H1 (cell line): ENCODE measurements at regions not wholly inside any gene's neighbourhood (a gene's known extent, or its start where the extent isn't known, plus 50 kb on each side); places are given as distances from the start of the nearest gene placed in this dataset.

Experiments used
- CTCF ChIA-PET: fragments of 300-600 bp; sonication (Branson Sonifier 250); formaldehyde crosslinking; loops from one replicate; lab custom pipeline; 2021; ENCODE audit not compliant: partially characterized antibody; lab: Charles Lee
- POLR2A ChIA-PET: fragments of 300-600 bp; sonication (Branson Sonifier 250); formaldehyde crosslinking; loops from one replicate; lab custom pipeline; 2021; ENCODE audit warnings: inconsistent platforms; ENCODE audit not compliant: partially characterized antibody; lab: Charles Lee
- DNase-seq, 2 experiments: peaks; one replicate each; pipeline versions ENCODE4 v3.0.0 to v3.0.0-alpha.2; 2010 to 2022; ENCODE audit warnings: low spot score in 2 of 2, low read depth in 1 of 2, mixed read lengths in 1 of 2
- FAIRE-seq: peaks from 2 replicates; lab custom pipeline; 2011; peaks lifted over from hg19 to GRCh38; lab: Jason Lieb, UNC
- H2AFZ ChIP-seq: 2 replicates; pipeline ENCODE4 v1.8.1; 2012; ENCODE audit warnings: low read length, inconsistent platforms
- H2AK5ac ChIP-seq: 2 replicates; pipeline ENCODE4 v1.6.1; 2013; ENCODE audit warnings: low read depth, low read length
- H2BK120ac ChIP-seq: replicated peaks from 2 replicates; pipeline ENCODE3; 2013; ENCODE audit warnings: low read depth, low read length, inconsistent platforms
- H2BK12ac ChIP-seq: 2 replicates; pipeline ENCODE4 v1.6.1; 2013; ENCODE audit warnings: low read depth, low read length
- H2BK15ac ChIP-seq: 2 replicates; pipeline ENCODE4 v1.6.1; 2013; ENCODE audit warnings: low read length
- H2BK20ac ChIP-seq: 2 replicates; pipeline ENCODE4 v1.6.1; 2013; ENCODE audit warnings: low read length
- H2BK5ac ChIP-seq: 2 replicates; pipeline ENCODE4 v1.6.1; 2013; ENCODE audit warnings: low read depth, low read length
- H3K14ac ChIP-seq: 2 replicates; pipeline ENCODE4 v1.6.1; 2013; ENCODE audit warnings: inconsistent platforms; ENCODE audit not compliant: insufficient read length
- H3K18ac ChIP-seq: 2 replicates; pipeline ENCODE4 v1.6.1; 2013; ENCODE audit warnings: low read length; ENCODE audit errors: extremely low read depth
- H3K23ac ChIP-seq: 2 replicates; pipeline ENCODE4 v1.6.1; 2013; ENCODE audit warnings: inconsistent platforms; ENCODE audit not compliant: insufficient read length
- H3K23me2 ChIP-seq: 2 replicates; pipeline ENCODE4 v1.6.1; 2013; ENCODE audit warnings: low read depth, low read length
- H3K27ac ChIP-seq: 2 replicates; pipeline ENCODE4 v1.6.1; 2011; ENCODE audit warnings: low read depth, low read length, inconsistent platforms
- H3K27me3 ChIP-seq, 4 experiments: replicated peaks in 1 of 4; 1 replicate in 1 of 4; 2 replicates in 3 of 4; pipeline versions ENCODE4 v1.6.1 to v1.8.1; 2011 to 2013; ENCODE audit warnings: low read length in 3 of 4, mild to moderate bottlenecking in 3 of 4, inconsistent platforms in 2 of 4, mixed read lengths in 2 of 4, moderate library complexity in 1 of 4; ENCODE audit not compliant: control insufficient read depth in 3 of 4, insufficient read depth in 3 of 4; ENCODE audit errors: extremely low read depth in 1 of 4
- H3K36me3 ChIP-seq, 4 experiments: 2 replicates each; pipeline versions ENCODE4 v1.6.1 to v1.8.1; 2011 to 2013; ENCODE audit warnings: mild to moderate bottlenecking in 4 of 4, low read length in 3 of 4, moderate library complexity in 2 of 4, control low read depth in 1 of 4, inconsistent platforms in 1 of 4; ENCODE audit not compliant: insufficient read depth in 4 of 4, control insufficient read depth in 2 of 4
- H3K4ac ChIP-seq: replicated peaks from 2 replicates; pipeline ENCODE3; 2013; ENCODE audit warnings: low read length, low read depth, mixed read lengths, inconsistent platforms; ENCODE audit not compliant: insufficient read length
- H3K4me1 ChIP-seq, 4 experiments: replicated peaks in 1 of 4; 1 replicate in 1 of 4; 2 replicates in 3 of 4; pipeline versions ENCODE4 v1.6.1 to v1.8.1; 2011 to 2013; ENCODE audit warnings: low read length in 3 of 4, inconsistent platforms in 2 of 4, mixed read lengths in 1 of 4; ENCODE audit not compliant: insufficient read depth in 4 of 4, control insufficient read depth in 3 of 4
- H3K4me2 ChIP-seq, 2 experiments: 2 replicates each; pipeline versions ENCODE4 v1.6.1 to v1.8.1; 2011 to 2013; ENCODE audit warnings: low read depth in 2 of 2, low read length in 2 of 2, control low read depth in 1 of 2, inconsistent platforms in 1 of 2, mild to moderate bottlenecking in 1 of 2; ENCODE audit not compliant: insufficient read depth in 1 of 2
- H3K4me3 ChIP-seq, 4 experiments: fragments of 200-600, 300-600 bp in 1 of 4; sonication (generic), shearing (Covaris generic), sonication (Bioruptor Twin) in 1 of 4; 2 replicates each; pipeline versions ENCODE4 v1.5.1 to v1.8.1; 2011 to 2016; ENCODE audit warnings: low read length in 4 of 4, low read depth in 3 of 4, control low read depth in 2 of 4, inconsistent platforms in 2 of 4, mild to moderate bottlenecking in 2 of 4, mixed read lengths in 1 of 4, moderate library complexity in 1 of 4; ENCODE audit not compliant: insufficient read depth in 2 of 4; ENCODE audit errors: extremely low read depth in 1 of 4
- H3K56ac ChIP-seq: replicated peaks from 2 replicates; pipeline ENCODE3; 2013; ENCODE audit warnings: low read depth, mild to moderate bottlenecking, mixed read lengths, low read length, inconsistent platforms; ENCODE audit not compliant: insufficient read length
- H3K79me1 ChIP-seq: 2 replicates; pipeline ENCODE4 v1.6.1; 2013; ENCODE audit warnings: low read depth, low read length, control low read depth
- H3K79me2 ChIP-seq, 2 experiments: 2 replicates each; pipeline versions ENCODE4 v1.6.1 to v1.8.1; 2012 to 2013; ENCODE audit warnings: low read length in 2 of 2, mild to moderate bottlenecking in 2 of 2, inconsistent platforms in 1 of 2; ENCODE audit not compliant: insufficient read depth in 2 of 2, control insufficient read depth in 1 of 2
- H3K9ac ChIP-seq, 4 experiments: replicated peaks in 1 of 4; 1 replicate in 1 of 4; 2 replicates in 3 of 4; pipeline versions ENCODE4 v1.6.1 to v1.8.1; 2011 to 2013; ENCODE audit warnings: low read depth in 3 of 4, low read length in 3 of 4, control low read depth in 2 of 4, mild to moderate bottlenecking in 2 of 4, moderate library complexity in 2 of 4, inconsistent platforms in 1 of 4; ENCODE audit errors: extremely low read depth in 1 of 4
- H3K9me3 ChIP-seq, 2 experiments: 2 replicates each; pipeline versions ENCODE4 v1.6.1 to v1.8.1; 2012 to 2013; ENCODE audit warnings: mild to moderate bottlenecking in 2 of 2, moderate library complexity in 2 of 2, control low read depth in 1 of 2, inconsistent platforms in 1 of 2, low read depth in 1 of 2, low read length in 1 of 2, mixed read lengths in 1 of 2; ENCODE audit not compliant: insufficient read depth in 2 of 2
- H4K20me1 ChIP-seq, 2 experiments: replicated peaks in 1 of 2; 2 replicates each; pipeline versions ENCODE3 to v1.8.1; 2011 to 2013; ENCODE audit warnings: inconsistent platforms in 2 of 2, low read length in 2 of 2, mild to moderate bottlenecking in 1 of 2; ENCODE audit not compliant: insufficient read depth in 2 of 2, control insufficient read depth in 1 of 2
- H4K5ac ChIP-seq: 2 replicates; pipeline ENCODE4 v1.6.1; 2013; ENCODE audit warnings: low read length, low read depth, mixed read lengths, inconsistent platforms; ENCODE audit not compliant: insufficient read length
- H4K8ac ChIP-seq: 2 replicates; pipeline ENCODE4 v1.8.0; 2013; ENCODE audit warnings: mild to moderate bottlenecking, moderate library complexity, low read length, inconsistent platforms; ENCODE audit not compliant: insufficient read depth; ENCODE audit errors: extremely low read depth
- H4K91ac ChIP-seq: replicated peaks from 2 replicates; pipeline ENCODE3; 2013; ENCODE audit warnings: low read length, mixed read lengths, inconsistent platforms; ENCODE audit not compliant: insufficient read length
- ATF2 ChIP-seq: IDR thresholded peaks from 2 replicates; pipeline ENCODE4 v1.6.1; 2012; ENCODE audit warnings: low read length, inconsistent platforms
- CBX5 ChIP-seq: fragments of 300-800, 300-1000 bp; sonication (generic); IDR thresholded peaks from 2 replicates; pipeline ENCODE4 v1.7.1; 2016; ENCODE audit warnings: antibody characterized with exemption, low read length, low read depth
- CHD2 ChIP-seq: IDR thresholded peaks from 2 replicates; pipeline ENCODE4 v1.6.1; 2012; ENCODE audit warnings: low read length, improper control_type of control experiment
- EGR1 ChIP-seq: IDR thresholded peaks from 2 replicates; pipeline ENCODE4 v1.6.1; 2011; ENCODE audit warnings: low read depth, low read length, borderline replicate concordance
- EZH2 ChIP-seq: fragments of 200-600 bp; sonication (generic); IDR thresholded peaks from 2 replicates; pipeline ENCODE4 v1.7.1; 2012; ENCODE audit warnings: low read depth, mild to moderate bottlenecking, moderate library complexity, low read length, inconsistent platforms; ENCODE audit not compliant: severe bottlenecking
- HDAC2 ChIP-seq, 2 experiments: fragments of 300-600 bp in 1 of 2; sonication (generic) in 1 of 2; IDR thresholded peaks; 2 replicates each; pipeline ENCODE4 v1.6.1; 2011 to 2012; ENCODE audit warnings: low read depth in 2 of 2, low read length in 2 of 2, mild to moderate bottlenecking in 2 of 2, moderate library complexity in 2 of 2, borderline replicate concordance in 1 of 2, inconsistent platforms in 1 of 2
- KDM1A ChIP-seq: fragments of 200-600, 300-600 bp; sonication (generic); IDR thresholded peaks from 2 replicates; pipeline ENCODE4 v1.7.1; 2016; ENCODE audit warnings: mild to moderate bottlenecking, low read length, borderline replicate concordance
- MAX ChIP-seq: IDR thresholded peaks from 2 replicates; pipeline ENCODE4 v1.6.1; 2012; ENCODE audit warnings: inconsistent platforms
- NRF1 ChIP-seq: IDR thresholded peaks from 2 replicates; pipeline ENCODE4 v1.6.1; 2011; ENCODE audit warnings: mild to moderate bottlenecking, low read depth, low read length, improper control_type of control experiment
- RXRA ChIP-seq: IDR thresholded peaks from 2 replicates; pipeline ENCODE4 v1.6.1; 2011; ENCODE audit warnings: low read depth, mild to moderate bottlenecking, low read length, moderate library complexity; ENCODE audit not compliant: insufficient read depth
- SAP30 ChIP-seq: fragments of 300-600 bp; sonication (generic); IDR thresholded peaks from 2 replicates; pipeline ENCODE4 v1.7.1; 2012; ENCODE audit warnings: low read length, moderate library complexity, mild to moderate bottlenecking, inconsistent platforms; ENCODE audit not compliant: insufficient read depth, insufficient replicate concordance
- WGBS, 2 experiments: shearing (Covaris generic) in 1 of 2; methylation state at CpG; one replicate each; pipeline versions ENCODE4 v1.1.6 to v1.1.7; 2013 to 2015; ENCODE audit warnings: low lambda C conversion rate in 2 of 2, mixed read lengths in 2 of 2, inconsistent platforms in 1 of 2, low coverage in 1 of 2, missing lambda C conversion rate in 1 of 2; ENCODE audit not compliant: insufficient replicate concordance in 2 of 2, insufficient coverage in 1 of 2, insufficient read length in 1 of 2; ENCODE audit errors: extremely low coverage in 1 of 2, missing lambda C conversion rate in 1 of 2; 5-methylcytosine and 5-hydroxymethylcytosine counted together

- Histone ChIP-seq H3K4me3 (no peak overlapping the region), H4K91ac (no peak overlapping the region), H4K8ac (no peak overlapping the region), H3K9ac (no peak overlapping the region), H2AK5ac (no peak overlapping the region), H2BK5ac (no peak overlapping the region), H3K9me3 (peaks cover 16 to 17% of the 10 kb centered on the region in 2 experiments), H3K36me3 (no peaks in the 10 kb centered on the region), H3K56ac (no peak overlapping the region), H3K4ac (no peak overlapping the region), H2BK20ac (no peak overlapping the region), H2AFZ (no peak overlapping the region), H3K23ac (no peak overlapping the region), H3K27ac (no peak overlapping the region), H4K5ac (no peak overlapping the region), H3K18ac (no peak overlapping the region), H2BK15ac (no peak overlapping the region), H3K4me1 (no peaks in the 10 kb centered on the region), H3K23me2 (peaks cover 2% of the 10 kb centered on the region; the same call in 1 of the 2 replicates), H3K4me2 (no peak overlapping the region), H4K20me1 (no peaks in the 10 kb centered on the region), H3K79me1 (no peaks in the 10 kb centered on the region), H2BK12ac (no peak overlapping the region), H3K27me3 (no peaks in the 10 kb centered on the region), H3K14ac (no peak overlapping the region), H3K79me2 (no peaks in the 10 kb centered on the region), H2BK120ac (no peak overlapping the region)
- ChIA-PET POLR2A (no interaction called here), CTCF (interaction anchor here (0.6 to 1.4 kb wide), 5 partner anchors 8 to 419 kb away, joined by 3 to 4 read pairs (median 3); no protein-coding TSS in a partner anchor)
- DNase-seq (no peak), FAIRE-seq (no peak)
- 96% methylated on average over 29 of the region's 33 CpGs; no CpG with 5 or more reads in 1 of the 2 experiments for WGBS, 2 experiments
- no peak for TF ChIP-seq HDAC2 (IDR thresholded peaks at IDR 0.05; ENCODE audit: borderline replicate concordance in 1 of 2, low read depth in 2 of 2, low read length in 2 of 2)
- TF ChIP-seq RXRA = no peak
- TF ChIP-seq KDM1A = no peak
- TF ChIP-seq ATF2 = no peak
- TF ChIP-seq CHD2 = no peak
- no peak for TF ChIP-seq SAP30
- TF ChIP-seq MAX = no peak
- TF ChIP-seq EGR1 = no peak
- no peak for TF ChIP-seq CBX5
- TF ChIP-seq EZH2 = no peak
- TF ChIP-seq NRF1 = no peak
These were observed 155.3 kb upstream of the RREB1 start for GRCh38 chr6:6952484-6952883.
